ENCODE measurements at regions not wholly inside any gene's neighbourhood (a gene's known extent, or its start where the extent isn't known, plus 50 kb on each side); places are given as distances from the start of the nearest gene placed in this dataset.

GRCh38 chr5:141747152-141748141 is 65.4 kb upstream of the ARAP3 start:
- DNase-seq (ENCODE audit: low read depth in 2 of 2) = no peak

- DNase-seq (ENCODE audit: low read depth in 2 of 2) = no peak
Observed at GRCh38 chr5:141746395-141746794, 64.4 kb upstream of the ARAP3 start.

GRCh38 chr5:141745390-141745789 is 63.4 kb upstream of the ARAP3 start:
- DNase-seq (ENCODE audit: low read depth in 2 of 2) = no peak

- DNase-seq (ENCODE audit: low read depth in 2 of 2) = no peak
Observed at GRCh38 chr5:141743866-141744272, 61.8 kb upstream of the ARAP3 start.

- DNase-seq (ENCODE audit: low read depth in 2 of 2) = no peak
Observed at GRCh38 chr5:141742866-141743851, 61.1 kb upstream of the ARAP3 start.

- DNase-seq (ENCODE audit: low read depth in 2 of 2) = no peak
Observed at GRCh38 chr5:141742144-141742543, 60.1 kb upstream of the ARAP3 start.

GRCh38 chr5:141740885-141741284 is 58.9 kb upstream of the ARAP3 start:
- no peak for DNase-seq (ENCODE audit: low read depth in 2 of 2)

GRCh38 chr5:141737535-141737934 is 55.5 kb upstream of the ARAP3 start:
- no peak for DNase-seq (ENCODE audit: low read depth in 2 of 2)

- no peak for DNase-seq (ENCODE audit: low read depth in 2 of 2)
Observed at GRCh38 chr5:141735823-141736222, 53.8 kb upstream of the ARAP3 start.

GRCh38 chr5:141734501-141735229 is 52.6 kb upstream of the ARAP3 start:
- peak in 1 of 2 donors; percentile 7 for DNase-seq (ENCODE audit: low read depth in 2 of 2)

- no peak for DNase-seq (ENCODE audit: low read depth in 2 of 2)
Observed at GRCh38 chr5:141733198-141733597, 51.2 kb upstream of the ARAP3 start.

GRCh38 chr5:141732417-141732816 is 50.4 kb upstream of the ARAP3 start:
- DNase-seq (ENCODE audit: low read depth in 2 of 2) = no peak
